AG09309 (cell line): ENCODE measurements at regions not wholly inside any gene's neighbourhood (a gene's known extent, or its start where the extent isn't known, plus 50 kb on each side); places are given as distances from the start of the nearest gene placed in this dataset.
"Not testable (repeated sequence)": the region's sequence is repeated elsewhere in the genome, so short reads cannot be mapped to it uniquely, and the experiment has no call there.

Source experiments
- DNase-seq: peaks from one replicate; pipeline ENCODE4 v3.0.0-alpha.2; 2010; ENCODE audit warnings: low read depth
- H3K4me3 ChIP-seq: 2 replicates; pipeline ENCODE4 v1.5.1; 2011; ENCODE audit warnings: mild to moderate bottlenecking, low read depth, low read length, moderate library complexity; ENCODE audit not compliant: control insufficient read depth
- CTCF ChIP-seq: IDR thresholded peaks from 2 replicates; pipeline ENCODE4 v1.5.1; 2011; ENCODE audit warnings: mild to moderate bottlenecking, low read depth, low read length, inconsistent platforms; ENCODE audit not compliant: insufficient read depth, control insufficient read depth; ENCODE audit errors: missing control alignments

GRCh38 chr3:197363553-197364409, 65.4 kb upstream of the DLG1 start:
- no peak for DNase-seq
- no peak for TF ChIP-seq CTCF

GRCh38 chr3:197362081-197362480, 63.7 kb upstream of the DLG1 start:
- DNase-seq: no peak
- no peak overlapping the region for H3K4me3 ChIP-seq
- no peak for TF ChIP-seq CTCF

More at GRCh38 chr3:197363553-197364409, 65.4 kb upstream of the DLG1 start:
- no peak overlapping the region for H3K4me3 ChIP-seq

- not testable (repeated sequence) for H3K4me3 ChIP-seq, DNase-seq
Measured at GRCh38 chr3:197360095-197360494, 61.7 kb upstream of the DLG1 start.

GRCh38 chr3:197359476-197359875, 61.1 kb upstream of the DLG1 start:
- H3K4me3 ChIP-seq, DNase-seq: not testable (repeated sequence)

- H3K4me3 ChIP-seq: no peak overlapping the region
- DNase-seq: no peak
- no peak for TF ChIP-seq CTCF
Measured at GRCh38 chr3:197356741-197357140, 58.3 kb upstream of the DLG1 start.

- no peak for DNase-seq
- no peak overlapping the region for H3K4me3 ChIP-seq
- no peak for TF ChIP-seq CTCF
Measured at GRCh38 chr3:197356275-197356674, 57.9 kb upstream of the DLG1 start.

- no peak overlapping the region for H3K4me3 ChIP-seq
- no peak for TF ChIP-seq CTCF
- DNase-seq: no peak
Measured at GRCh38 chr3:197355713-197356112, 57.3 kb upstream of the DLG1 start.
